H1 (cell line): ENCODE measurements at regions not wholly inside any gene's neighbourhood (a gene's known extent, or its start where the extent isn't known, plus 50 kb on each side); places are given as distances from the start of the nearest gene placed in this dataset.

Source experiments
- CTCF ChIA-PET: fragments of 300-600 bp; sonication (Branson Sonifier 250); formaldehyde crosslinking; loops from one replicate; lab custom pipeline; 2021; ENCODE audit not compliant: partially characterized antibody; lab: Charles Lee
- POLR2A ChIA-PET: fragments of 300-600 bp; sonication (Branson Sonifier 250); formaldehyde crosslinking; loops from one replicate; lab custom pipeline; 2021; ENCODE audit warnings: inconsistent platforms; ENCODE audit not compliant: partially characterized antibody; lab: Charles Lee
- DNase-seq, 2 experiments: peaks; one replicate each; pipeline versions ENCODE4 v3.0.0 to v3.0.0-alpha.2; 2010 to 2022; ENCODE audit warnings: low spot score in 2 of 2, low read depth in 1 of 2, mixed read lengths in 1 of 2
- FAIRE-seq: peaks from 2 replicates; lab custom pipeline; 2011; peaks lifted over from hg19 to GRCh38; lab: Jason Lieb, UNC
- H2AFZ ChIP-seq: 2 replicates; pipeline ENCODE4 v1.8.1; 2012; ENCODE audit warnings: low read length, inconsistent platforms
- H2AK5ac ChIP-seq: 2 replicates; pipeline ENCODE4 v1.6.1; 2013; ENCODE audit warnings: low read depth, low read length
- H2BK120ac ChIP-seq: replicated peaks from 2 replicates; pipeline ENCODE3; 2013; ENCODE audit warnings: low read depth, low read length, inconsistent platforms
- H2BK12ac ChIP-seq: 2 replicates; pipeline ENCODE4 v1.6.1; 2013; ENCODE audit warnings: low read depth, low read length
- H2BK15ac ChIP-seq: 2 replicates; pipeline ENCODE4 v1.6.1; 2013; ENCODE audit warnings: low read length
- H2BK20ac ChIP-seq: 2 replicates; pipeline ENCODE4 v1.6.1; 2013; ENCODE audit warnings: low read length
- H2BK5ac ChIP-seq: 2 replicates; pipeline ENCODE4 v1.6.1; 2013; ENCODE audit warnings: low read depth, low read length
- H3K14ac ChIP-seq: 2 replicates; pipeline ENCODE4 v1.6.1; 2013; ENCODE audit warnings: inconsistent platforms; ENCODE audit not compliant: insufficient read length
- H3K18ac ChIP-seq: 2 replicates; pipeline ENCODE4 v1.6.1; 2013; ENCODE audit warnings: low read length; ENCODE audit errors: extremely low read depth
- H3K23ac ChIP-seq: 2 replicates; pipeline ENCODE4 v1.6.1; 2013; ENCODE audit warnings: inconsistent platforms; ENCODE audit not compliant: insufficient read length
- H3K23me2 ChIP-seq: 2 replicates; pipeline ENCODE4 v1.6.1; 2013; ENCODE audit warnings: low read depth, low read length
- H3K27ac ChIP-seq: 2 replicates; pipeline ENCODE4 v1.6.1; 2011; ENCODE audit warnings: low read depth, low read length, inconsistent platforms
- H3K27me3 ChIP-seq, 4 experiments: replicated peaks in 1 of 4; 1 replicate in 1 of 4; 2 replicates in 3 of 4; pipeline versions ENCODE4 v1.6.1 to v1.8.1; 2011 to 2013; ENCODE audit warnings: low read length in 3 of 4, mild to moderate bottlenecking in 3 of 4, inconsistent platforms in 2 of 4, mixed read lengths in 2 of 4, moderate library complexity in 1 of 4; ENCODE audit not compliant: control insufficient read depth in 3 of 4, insufficient read depth in 3 of 4; ENCODE audit errors: extremely low read depth in 1 of 4
- H3K36me3 ChIP-seq, 4 experiments: 2 replicates each; pipeline versions ENCODE4 v1.6.1 to v1.8.1; 2011 to 2013; ENCODE audit warnings: mild to moderate bottlenecking in 4 of 4, low read length in 3 of 4, moderate library complexity in 2 of 4, control low read depth in 1 of 4, inconsistent platforms in 1 of 4; ENCODE audit not compliant: insufficient read depth in 4 of 4, control insufficient read depth in 2 of 4
- H3K4ac ChIP-seq: replicated peaks from 2 replicates; pipeline ENCODE3; 2013; ENCODE audit warnings: low read length, low read depth, mixed read lengths, inconsistent platforms; ENCODE audit not compliant: insufficient read length
- H3K4me1 ChIP-seq, 4 experiments: replicated peaks in 1 of 4; 1 replicate in 1 of 4; 2 replicates in 3 of 4; pipeline versions ENCODE4 v1.6.1 to v1.8.1; 2011 to 2013; ENCODE audit warnings: low read length in 3 of 4, inconsistent platforms in 2 of 4, mixed read lengths in 1 of 4; ENCODE audit not compliant: insufficient read depth in 4 of 4, control insufficient read depth in 3 of 4
- H3K4me2 ChIP-seq, 2 experiments: 2 replicates each; pipeline versions ENCODE4 v1.6.1 to v1.8.1; 2011 to 2013; ENCODE audit warnings: low read depth in 2 of 2, low read length in 2 of 2, control low read depth in 1 of 2, inconsistent platforms in 1 of 2, mild to moderate bottlenecking in 1 of 2; ENCODE audit not compliant: insufficient read depth in 1 of 2
- H3K4me3 ChIP-seq, 4 experiments: fragments of 200-600, 300-600 bp in 1 of 4; sonication (generic), shearing (Covaris generic), sonication (Bioruptor Twin) in 1 of 4; 2 replicates each; pipeline versions ENCODE4 v1.5.1 to v1.8.1; 2011 to 2016; ENCODE audit warnings: low read length in 4 of 4, low read depth in 3 of 4, control low read depth in 2 of 4, inconsistent platforms in 2 of 4, mild to moderate bottlenecking in 2 of 4, mixed read lengths in 1 of 4, moderate library complexity in 1 of 4; ENCODE audit not compliant: insufficient read depth in 2 of 4; ENCODE audit errors: extremely low read depth in 1 of 4
- H3K56ac ChIP-seq: replicated peaks from 2 replicates; pipeline ENCODE3; 2013; ENCODE audit warnings: low read depth, mild to moderate bottlenecking, mixed read lengths, low read length, inconsistent platforms; ENCODE audit not compliant: insufficient read length
- H3K79me1 ChIP-seq: 2 replicates; pipeline ENCODE4 v1.6.1; 2013; ENCODE audit warnings: low read depth, low read length, control low read depth
- H3K79me2 ChIP-seq, 2 experiments: 2 replicates each; pipeline versions ENCODE4 v1.6.1 to v1.8.1; 2012 to 2013; ENCODE audit warnings: low read length in 2 of 2, mild to moderate bottlenecking in 2 of 2, inconsistent platforms in 1 of 2; ENCODE audit not compliant: insufficient read depth in 2 of 2, control insufficient read depth in 1 of 2
- H3K9ac ChIP-seq, 4 experiments: replicated peaks in 1 of 4; 1 replicate in 1 of 4; 2 replicates in 3 of 4; pipeline versions ENCODE4 v1.6.1 to v1.8.1; 2011 to 2013; ENCODE audit warnings: low read depth in 3 of 4, low read length in 3 of 4, control low read depth in 2 of 4, mild to moderate bottlenecking in 2 of 4, moderate library complexity in 2 of 4, inconsistent platforms in 1 of 4; ENCODE audit errors: extremely low read depth in 1 of 4
- H3K9me3 ChIP-seq, 2 experiments: 2 replicates each; pipeline versions ENCODE4 v1.6.1 to v1.8.1; 2012 to 2013; ENCODE audit warnings: mild to moderate bottlenecking in 2 of 2, moderate library complexity in 2 of 2, control low read depth in 1 of 2, inconsistent platforms in 1 of 2, low read depth in 1 of 2, low read length in 1 of 2, mixed read lengths in 1 of 2; ENCODE audit not compliant: insufficient read depth in 2 of 2
- H4K20me1 ChIP-seq, 2 experiments: replicated peaks in 1 of 2; 2 replicates each; pipeline versions ENCODE3 to v1.8.1; 2011 to 2013; ENCODE audit warnings: inconsistent platforms in 2 of 2, low read length in 2 of 2, mild to moderate bottlenecking in 1 of 2; ENCODE audit not compliant: insufficient read depth in 2 of 2, control insufficient read depth in 1 of 2
- H4K5ac ChIP-seq: 2 replicates; pipeline ENCODE4 v1.6.1; 2013; ENCODE audit warnings: low read length, low read depth, mixed read lengths, inconsistent platforms; ENCODE audit not compliant: insufficient read length
- H4K8ac ChIP-seq: 2 replicates; pipeline ENCODE4 v1.8.0; 2013; ENCODE audit warnings: mild to moderate bottlenecking, moderate library complexity, low read length, inconsistent platforms; ENCODE audit not compliant: insufficient read depth; ENCODE audit errors: extremely low read depth
- H4K91ac ChIP-seq: replicated peaks from 2 replicates; pipeline ENCODE3; 2013; ENCODE audit warnings: low read length, mixed read lengths, inconsistent platforms; ENCODE audit not compliant: insufficient read length
- BRCA1 ChIP-seq: IDR thresholded peaks from 2 replicates; pipeline ENCODE4 v1.6.1; 2012; ENCODE audit warnings: low read depth, low read length, improper control_type of control experiment
- CBX8 ChIP-seq: fragments of 300-800, 300-1000 bp; sonication (generic); IDR thresholded peaks from 2 replicates; pipeline ENCODE4 v1.7.1; 2016; ENCODE audit warnings: low read depth, low read length, borderline replicate concordance
- EP300 ChIP-seq, 2 experiments: IDR thresholded peaks; 1 replicate in 1 of 2; 2 replicates in 1 of 2; pipeline ENCODE4 v1.6.1; 2011 to 2012; ENCODE audit warnings: low read depth in 2 of 2, low read length in 2 of 2, mild to moderate bottlenecking in 2 of 2, borderline replicate concordance in 1 of 2, inconsistent platforms in 1 of 2, moderate library complexity in 1 of 2
- JUND ChIP-seq: IDR thresholded peaks from 2 replicates; pipeline ENCODE4 v1.6.1; 2011; ENCODE audit warnings: mild to moderate bottlenecking, improper control_type of control experiment, low read length
- MAX ChIP-seq: IDR thresholded peaks from 2 replicates; pipeline ENCODE4 v1.6.1; 2012; ENCODE audit warnings: inconsistent platforms
- POLR2A ChIP-seq, 2 experiments: IDR thresholded peaks; 1 replicate in 1 of 2; 2 replicates in 1 of 2; pipeline ENCODE4 v1.6.1; 2011; ENCODE audit warnings: low read depth in 2 of 2, low read length in 2 of 2, mild to moderate bottlenecking in 2 of 2; ENCODE audit errors: control extremely low read depth in 1 of 2
- RXRA ChIP-seq: IDR thresholded peaks from 2 replicates; pipeline ENCODE4 v1.6.1; 2011; ENCODE audit warnings: low read depth, mild to moderate bottlenecking, low read length, moderate library complexity; ENCODE audit not compliant: insufficient read depth
- SAP30 ChIP-seq: fragments of 300-600 bp; sonication (generic); IDR thresholded peaks from 2 replicates; pipeline ENCODE4 v1.7.1; 2012; ENCODE audit warnings: low read length, moderate library complexity, mild to moderate bottlenecking, inconsistent platforms; ENCODE audit not compliant: insufficient read depth, insufficient replicate concordance
- TAF7 ChIP-seq: optimal IDR thresholded peaks from 2 replicates; pipeline ENCODE3; 2011; ENCODE audit warnings: low read depth, mild to moderate bottlenecking, inconsistent platforms, low read length, moderate library complexity, borderline replicate concordance
- TCF12 ChIP-seq: IDR thresholded peaks from 2 replicates; pipeline ENCODE4 v1.6.1; 2011; ENCODE audit warnings: low read depth, mild to moderate bottlenecking, low read length
- USF2 ChIP-seq: IDR thresholded peaks from 2 replicates; pipeline ENCODE4 v1.6.1; 2011; ENCODE audit warnings: low read length, improper control_type of control experiment
- ZNF274 ChIP-seq: IDR thresholded peaks from 2 replicates; pipeline ENCODE4 v1.7.0; 2012; ENCODE audit warnings: low read length, borderline replicate concordance; ENCODE audit errors: extremely low read depth
- WGBS, 2 experiments: shearing (Covaris generic) in 1 of 2; methylation state at CpG; one replicate each; pipeline versions ENCODE4 v1.1.6 to v1.1.7; 2013 to 2015; ENCODE audit warnings: low lambda C conversion rate in 2 of 2, mixed read lengths in 2 of 2, inconsistent platforms in 1 of 2, low coverage in 1 of 2, missing lambda C conversion rate in 1 of 2; ENCODE audit not compliant: insufficient replicate concordance in 2 of 2, insufficient coverage in 1 of 2, insufficient read length in 1 of 2; ENCODE audit errors: extremely low coverage in 1 of 2, missing lambda C conversion rate in 1 of 2; 5-methylcytosine and 5-hydroxymethylcytosine counted together

GRCh38 chr3:110618512-110619226 lies 452.9 kb upstream of the NECTIN3 start:
- FAIRE-seq, result no peak
- no peak overlapping the region for H2BK15ac ChIP-seq
- WGBS, 2 experiments, result 90% methylated on average over 2 of the region's 2 CpGs; no CpG with 5 or more reads in 1 of the 2 experiments
- no peak overlapping the region for H2AK5ac ChIP-seq
- H3K23ac ChIP-seq, result no peak overlapping the region
- no peak overlapping the region for H2BK120ac ChIP-seq
- no peak overlapping the region for H3K18ac ChIP-seq
- H3K27ac ChIP-seq, result no peak overlapping the region
- H3K9ac ChIP-seq, result no peak overlapping the region
- H3K79me2 ChIP-seq, result no peaks in the 10 kb centered on the region
- no peaks in the 10 kb centered on the region for H3K36me3 ChIP-seq
- H3K27me3 ChIP-seq, result no peaks in the 10 kb centered on the region
- no peak overlapping the region for H2BK20ac ChIP-seq
- no peak overlapping the region for H3K14ac ChIP-seq
- no peak overlapping the region for H4K8ac ChIP-seq
- no peaks in the 10 kb centered on the region for H4K20me1 ChIP-seq
- ChIA-PET POLR2A (no interaction called here), CTCF (no interaction called here)
- no peak overlapping the region for H4K5ac ChIP-seq
- H3K4me3 ChIP-seq, result no peak overlapping the region
- H3K23me2 ChIP-seq, result no peaks in the 10 kb centered on the region
- no peaks in the 10 kb centered on the region for H3K4me1 ChIP-seq
- no peak overlapping the region for H3K4ac ChIP-seq
- H2BK12ac ChIP-seq, result no peak overlapping the region
- DNase-seq, result no peak
- H3K56ac ChIP-seq, result no peak overlapping the region
- H3K9me3 ChIP-seq, result no peaks in the 10 kb centered on the region; a peak in 1 of 4 replicates
- no peak overlapping the region for H2AFZ ChIP-seq
- no peak overlapping the region for H3K4me2 ChIP-seq
- no peak overlapping the region for H2BK5ac ChIP-seq
- H4K91ac ChIP-seq, result no peak overlapping the region
- H3K79me1 ChIP-seq, result no peaks in the 10 kb centered on the region
- no peak for TF ChIP-seq MAX
- no peak for TF ChIP-seq TCF12
- TF ChIP-seq CBX8, result no peak
- TF ChIP-seq EP300 (IDR thresholded peaks at IDR 0.05; ENCODE audit: borderline replicate concordance in 1 of 2, low read depth in 2 of 2, low read length in 2 of 2), result no peak
- TF ChIP-seq ZNF274, result no peak
- TF ChIP-seq POLR2A (IDR thresholded peaks at IDR 0.05; ENCODE audit: control extremely low read depth in 1 of 2, low read depth in 2 of 2, low read length in 2 of 2), result no peak
- TF ChIP-seq TAF7, result no peak
- TF ChIP-seq RXRA, result no peak
- TF ChIP-seq USF2, result no peak
- TF ChIP-seq SAP30, result no peak
- no peak for TF ChIP-seq BRCA1
- no peak for TF ChIP-seq JUND
